ENCODE measurements at regions not wholly inside any gene's neighbourhood (a gene's known extent, or its start where the extent isn't known, plus 50 kb on each side); places are given as distances from the start of the nearest gene placed in this dataset.

DNA sequence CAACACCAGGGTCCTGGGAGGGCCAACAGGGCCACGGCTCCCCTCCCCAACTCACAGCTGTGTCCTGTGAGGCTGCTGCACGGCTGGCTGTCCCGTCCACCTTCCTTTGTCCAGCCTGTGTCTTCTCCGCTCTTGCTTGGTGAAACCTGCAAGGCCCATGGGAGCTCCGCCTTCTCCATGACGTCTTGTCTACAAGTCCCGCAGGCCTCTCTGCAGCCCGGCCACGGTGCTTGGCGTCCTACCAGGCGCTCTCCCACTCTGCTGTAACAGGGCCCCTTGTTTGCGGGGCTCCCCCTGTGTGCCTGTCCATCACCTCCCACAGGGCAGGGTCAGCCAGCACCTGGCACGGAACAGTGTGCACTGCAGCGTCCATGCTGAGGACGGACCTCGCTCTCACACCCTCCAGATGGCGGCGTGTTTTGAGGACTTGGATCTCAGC, 866.8 kb downstream of the TBC1D22A start:
- ATAC-seq (no peak), DNase-seq (ENCODE audit: low spot score) (no peak)
- TF ChIP-seq CTCF (conservative IDR thresholded peaks at IDR 0.05; ENCODE audit: low read depth in 2 of 2) (no peak), NANOG (IDR thresholded peaks at IDR 0.05; ENCODE audit: borderline replicate concordance) (no peak), EZH2 (IDR thresholded peaks at IDR 0.05; ENCODE audit: low read depth, unreplicated experiment) (no peak), STAT1 (IDR thresholded peaks at IDR 0.05; ENCODE audit: unreplicated experiment) (no peak), JUNB (IDR thresholded peaks at IDR 0.05; ENCODE audit: unreplicated experiment) (no peak)
- H3K27ac Mint-ChIP-seq: no peak overlapping the region
- no peak overlapping the region for H3K27ac ChIP-seq (ENCODE audit: low read depth)
- H3K4me2 ChIP-seq: no peak overlapping the region
- no peaks in the 10 kb centered on the region for H3K9me2 ChIP-seq (ENCODE audit: insufficient read depth)
- no peaks in the 10 kb centered on the region for H4K20me1 ChIP-seq (replicated peaks; ENCODE audit: insufficient read depth)
- H3K27me3 ChIP-seq (ENCODE audit: insufficient read depth): no peaks in the 10 kb centered on the region
- peaks cover 12% of the 10 kb centered on the region for H3K27me3 Mint-ChIP-seq (ENCODE audit: insufficient read depth, low read depth, poor library complexity)
- no peaks in the 10 kb centered on the region for H3K36me3 ChIP-seq (ENCODE audit: insufficient read depth)
- no peak overlapping the region for H3K4me3 ChIP-seq
- H3K36me3 Mint-ChIP-seq (ENCODE audit: low read depth): no peaks in the 10 kb centered on the region
- no peaks in the 10 kb centered on the region for H3F3A ChIP-seq (replicated peaks; ENCODE audit: low read depth)
- no peaks in the 10 kb centered on the region for H3K4me1 Mint-ChIP-seq
- H3K4me3 Mint-ChIP-seq: no peak overlapping the region
- no peaks in the 10 kb centered on the region for H3K4me1 ChIP-seq (ENCODE audit: insufficient read depth)
- no peak overlapping the region for H2AFZ ChIP-seq
- no peaks in the 10 kb centered on the region for H3K79me2 ChIP-seq (replicated peaks; ENCODE audit: insufficient read depth)
- peaks cover 12% of the 10 kb centered on the region for H3K9me3 Mint-ChIP-seq

- Histone ChIP-seq H3K9me2 (ENCODE audit: insufficient read depth) (no peaks in the 10 kb centered on the region), H2AFZ (no peak overlapping the region), H3F3A (replicated peaks; ENCODE audit: low read depth) (no peaks in the 10 kb centered on the region), H3K79me2 (replicated peaks; ENCODE audit: insufficient read depth) (no peaks in the 10 kb centered on the region), H3K4me1 (ENCODE audit: insufficient read depth) (no peaks in the 10 kb centered on the region), H3K4me3 (no peak overlapping the region), H4K20me1 (replicated peaks; ENCODE audit: insufficient read depth) (no peaks in the 10 kb centered on the region), H3K27me3 (ENCODE audit: insufficient read depth) (no peaks in the 10 kb centered on the region), H3K4me2 (no peak overlapping the region), H3K27ac (ENCODE audit: low read depth) (no peak overlapping the region), H3K36me3 (ENCODE audit: insufficient read depth) (no peaks in the 10 kb centered on the region)
- H3K27me3 Mint-ChIP-seq (ENCODE audit: insufficient read depth, low read depth, poor library complexity): peaks cover 12% of the 10 kb centered on the region
- ATAC-seq (no peak), DNase-seq (ENCODE audit: low spot score) (no peak)
- no peak overlapping the region for H3K4me3 Mint-ChIP-seq
- no peak overlapping the region for H3K27ac Mint-ChIP-seq
- H3K4me1 Mint-ChIP-seq: no peaks in the 10 kb centered on the region
- no peaks in the 10 kb centered on the region for H3K36me3 Mint-ChIP-seq (ENCODE audit: low read depth)
- H3K9me3 Mint-ChIP-seq: peaks cover 12% of the 10 kb centered on the region
- no peak for TF ChIP-seq NANOG (IDR thresholded peaks at IDR 0.05; ENCODE audit: borderline replicate concordance)
- TF ChIP-seq, protein P1, sequence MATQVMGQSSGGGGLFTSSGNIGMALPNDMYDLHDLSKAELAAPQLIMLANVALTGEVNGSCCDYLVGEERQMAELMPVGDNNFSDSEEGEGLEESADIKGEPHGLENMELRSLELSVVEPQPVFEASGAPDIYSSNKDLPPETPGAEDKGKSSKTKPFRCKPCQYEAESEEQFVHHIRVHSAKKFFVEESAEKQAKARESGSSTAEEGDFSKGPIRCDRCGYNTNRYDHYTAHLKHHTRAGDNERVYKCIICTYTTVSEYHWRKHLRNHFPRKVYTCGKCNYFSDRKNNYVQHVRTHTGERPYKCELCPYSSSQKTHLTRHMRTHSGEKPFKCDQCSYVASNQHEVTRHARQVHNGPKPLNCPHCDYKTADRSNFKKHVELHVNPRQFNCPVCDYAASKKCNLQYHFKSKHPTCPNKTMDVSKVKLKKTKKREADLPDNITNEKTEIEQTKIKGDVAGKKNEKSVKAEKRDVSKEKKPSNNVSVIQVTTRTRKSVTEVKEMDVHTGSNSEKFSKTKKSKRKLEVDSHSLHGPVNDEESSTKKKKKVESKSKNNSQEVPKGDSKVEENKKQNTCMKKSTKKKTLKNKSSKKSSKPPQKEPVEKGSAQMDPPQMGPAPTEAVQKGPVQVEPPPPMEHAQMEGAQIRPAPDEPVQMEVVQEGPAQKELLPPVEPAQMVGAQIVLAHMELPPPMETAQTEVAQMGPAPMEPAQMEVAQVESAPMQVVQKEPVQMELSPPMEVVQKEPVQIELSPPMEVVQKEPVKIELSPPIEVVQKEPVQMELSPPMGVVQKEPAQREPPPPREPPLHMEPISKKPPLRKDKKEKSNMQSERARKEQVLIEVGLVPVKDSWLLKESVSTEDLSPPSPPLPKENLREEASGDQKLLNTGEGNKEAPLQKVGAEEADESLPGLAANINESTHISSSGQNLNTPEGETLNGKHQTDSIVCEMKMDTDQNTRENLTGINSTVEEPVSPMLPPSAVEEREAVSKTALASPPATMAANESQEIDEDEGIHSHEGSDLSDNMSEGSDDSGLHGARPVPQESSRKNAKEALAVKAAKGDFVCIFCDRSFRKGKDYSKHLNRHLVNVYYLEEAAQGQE (IDR thresholded peaks at IDR 0.05; ENCODE audit: unreplicated experiment): no peak
- no peak for TF ChIP-seq CREB1 (CRISPR knock-in tag; IDR thresholded peaks at IDR 0.05; ENCODE audit: low read depth)
- no peak for TF ChIP-seq ZNF114 (CRISPR knock-in tag; IDR thresholded peaks at IDR 0.05)
- TF ChIP-seq STAT1 (IDR thresholded peaks at IDR 0.05; ENCODE audit: unreplicated experiment): no peak
- no peak for TF ChIP-seq POLR2AphosphoS5 (IDR thresholded peaks at IDR 0.05; ENCODE audit: low read depth)
- TF ChIP-seq CTCF (conservative IDR thresholded peaks at IDR 0.05; ENCODE audit: low read depth in 2 of 2): no peak
- TF ChIP-seq JUNB (IDR thresholded peaks at IDR 0.05; ENCODE audit: unreplicated experiment): no peak
Observed at GRCh38 chr22:47628477-47629272, 866.2 kb downstream of the TBC1D22A start.

Measured in GM23338 (cell line).